ENCODE measurements at regions not wholly inside any gene's neighbourhood (a gene's known extent, or its start where the extent isn't known, plus 50 kb on each side); places are given as distances from the start of the nearest gene placed in this dataset.

GRCh38 chr3:144569651-144570050 is 598.0 kb downstream of the DIPK2A start:
- TF ChIP-seq CTCF (IDR thresholded peaks at IDR 0.05; ENCODE audit: low read depth, low read length, poor library complexity, severe bottlenecking) (no peak), EZH2phosphoT487 (IDR thresholded peaks at IDR 0.05; ENCODE audit: borderline replicate concordance, low read length) (no peak)

Data from DOHH2 (cell line).